K562 (cell line): ENCODE measurements at regions not wholly inside any gene's neighbourhood (a gene's known extent, or its start where the extent isn't known, plus 50 kb on each side); places are given as distances from the start of the nearest gene placed in this dataset.

ENCODE experiments used
- ATAC-seq: fragments of 200-7000 bp; cut with Tn5 transposase; 3 replicates; pipeline ENCODE4 v1.9.1; 2020; ENCODE audit warnings: moderate library complexity
- BruUV-seq: library from RNA; stranded (reverse); fragments of 400-500 nt; replicated peaks from 2 replicates; lab custom pipeline; 2021; lab: Mats Ljungman, UMichigan
- CTCF ChIA-PET: fragments of 300-600 bp; formaldehyde crosslinking; extraction: SDS; loops from one replicate; lab custom pipeline; 2021; ENCODE audit warnings: low intra/inter-chr PET ratio; lab: Yijun Ruan, JAX
- POLR2A ChIA-PET: fragments of 300-600, 350-650 bp; sonication (Branson Sonifier 250); formaldehyde crosslinking; extraction: SDS; loops from one replicate; lab custom pipeline; 2021; ENCODE audit warnings: antibody characterized with exemption, inconsistent platforms; lab: Yijun Ruan, JAX
- DNase-seq, 4 experiments: peaks; one replicate each; pipeline versions ENCODE4 v3.0.0 to v3.0.0-alpha.2; 2011 to 2018; ENCODE audit warnings: low spot score in 3 of 4, mixed read lengths in 3 of 4; ENCODE audit errors: extremely low read depth in 1 of 4
- FAIRE-seq: peaks from 2 replicates; lab custom pipeline; 2011; peaks lifted over from hg19 to GRCh38; lab: Jason Lieb, UNC
- H2AFZ ChIP-seq: 2 replicates; pipeline ENCODE4 v1.6.0; 2011; ENCODE audit warnings: low read depth, low read length, control low read depth, inconsistent platforms
- H3K27ac ChIP-seq: fragments of 200-600 bp; 3 replicates; pipeline ENCODE4 v1.8.0; 2011; ENCODE audit warnings: low read depth, mild to moderate bottlenecking, control low read depth, inconsistent platforms, low read length, moderate library complexity, mixed read lengths; ENCODE audit errors: extremely low read depth
- H3K27me3 ChIP-seq, 2 experiments: fragments of 300-600 bp in 1 of 2; 2 replicates in 1 of 2; 3 replicates in 1 of 2; pipeline versions ENCODE4 v1.6.0 to v1.8.0; 2011; ENCODE audit warnings: inconsistent platforms in 2 of 2, low read length in 2 of 2, mild to moderate bottlenecking in 1 of 2, mixed read lengths in 1 of 2, moderate library complexity in 1 of 2; ENCODE audit not compliant: control insufficient read depth in 2 of 2, insufficient read depth in 2 of 2
- H3K36me3 ChIP-seq: fragments of 300-600 bp; 3 replicates; pipeline ENCODE4 v1.8.0; 2011; ENCODE audit warnings: mild to moderate bottlenecking, low read length, inconsistent platforms; ENCODE audit not compliant: control insufficient read depth, insufficient read depth
- H3K4me1 ChIP-seq, 2 experiments: fragments of 200-600 bp in 1 of 2; replicated peaks in 1 of 2; 2 replicates in 1 of 2; 3 replicates in 1 of 2; pipeline versions ENCODE4 v1.5.1 to v1.8.0; 2011; ENCODE audit warnings: inconsistent platforms in 2 of 2, low read length in 2 of 2, mild to moderate bottlenecking in 1 of 2, mixed read lengths in 1 of 2, moderate library complexity in 1 of 2; ENCODE audit not compliant: control insufficient read depth in 2 of 2, insufficient read depth in 2 of 2
- H3K4me2 ChIP-seq: 2 replicates; pipeline ENCODE4 v1.6.1; 2011; ENCODE audit warnings: low read length, control low read depth, inconsistent platforms, mixed read lengths; ENCODE audit not compliant: insufficient read depth
- H3K4me3 ChIP-seq: fragments of 200-600 bp; sonication (generic), shearing (Covaris generic); 2 replicates; pipeline ENCODE4 v1.5.1; 2016; ENCODE audit warnings: control low read depth, inconsistent platforms
- H3K79me2 ChIP-seq: fragments of 200-600 bp; 3 replicates; pipeline ENCODE4 v1.8.0; 2011; ENCODE audit warnings: low read length, inconsistent platforms; ENCODE audit not compliant: control insufficient read depth, insufficient read depth
- H3K9ac ChIP-seq, 2 experiments: 2 replicates each; pipeline versions ENCODE4 v1.6.0 to v1.6.1; 2011; ENCODE audit warnings: low read depth in 2 of 2, low read length in 2 of 2, control low read depth in 1 of 2, inconsistent platforms in 1 of 2, mild to moderate bottlenecking in 1 of 2, mixed read lengths in 1 of 2; ENCODE audit not compliant: insufficient read depth in 1 of 2
- H3K9me1 ChIP-seq: one replicate; pipeline ENCODE4 v1.6.0; 2011; ENCODE audit warnings: inconsistent platforms, mild to moderate bottlenecking, low read length, moderate library complexity; ENCODE audit not compliant: control insufficient read depth, insufficient read depth
- H3K9me3 ChIP-seq: replicated peaks from 2 replicates; pipeline ENCODE4 v1.5.1; 2011; ENCODE audit warnings: low read depth, low read length, inconsistent platforms; ENCODE audit not compliant: control insufficient read depth, insufficient read depth
- H4K20me1 ChIP-seq: replicated peaks from 2 replicates; pipeline ENCODE4 v1.6.1; 2011; ENCODE audit warnings: low read length, inconsistent platforms, mixed read lengths; ENCODE audit not compliant: control insufficient read depth, insufficient read depth
- CTCFL ChIP-seq: IDR thresholded peaks from 2 replicates; pipeline ENCODE4 v1.6.1; 2011; ENCODE audit warnings: borderline replicate concordance, low read depth, mild to moderate bottlenecking, moderate library complexity, low read length; ENCODE audit not compliant: insufficient read depth, poor library complexity, severe bottlenecking
- ELF2 ChIP-seq: fragments of 250-450 bp; sonication (Bioruptor Pico); IDR thresholded peaks from 2 replicates; pipeline ENCODE4 v1.5.0; 2021; ENCODE audit warnings: mild to moderate bottlenecking
- SMARCB1 ChIP-seq: IDR thresholded peaks from 2 replicates; pipeline ENCODE4 v1.6.1; 2011; ENCODE audit warnings: improper control_type of control experiment, low read depth; ENCODE audit not compliant: insufficient read length
- ZNF561 ChIP-seq: fragments of 450-650 bp; formaldehyde crosslinking; conservative IDR thresholded peaks from 2 replicates; pipeline ENCODE4 v1.4.0; 2020; ENCODE audit warnings: mild to moderate bottlenecking, moderate library complexity
- WGBS: fragments of 100-300 bp; shearing (Covaris generic); methylation state at CpG from one replicate; pipeline ENCODE4 v1.1.6; 2016; ENCODE audit warnings: low coverage, mixed read lengths; ENCODE audit not compliant: insufficient coverage; ENCODE audit errors: missing lambda C conversion rate; 5-methylcytosine and 5-hydroxymethylcytosine counted together
- in situ Hi-C: fragments of 300-500 bp; cut with MboI; formaldehyde crosslinking; loops from 4 replicates; pipeline ENCODE4 v1.15.0; 2018; ENCODE audit warnings: inconsistent platforms, mixed read lengths
- intact Hi-C: fragments of 100-400 bp; cut with micrococcal nuclease; formaldehyde crosslinking; loops from 2 replicates; pipeline ENCODE4 v1.14.2; 2022
- TF ChIP-seq, protein P1 (sequence below), 2 experiments: fragments of 450-650 bp; formaldehyde crosslinking in 1 of 2; IDR thresholded peaks; 2 replicates each; pipeline versions ENCODE4 v1.4.0 to v1.6.1; 2014 to 2020; ENCODE audit warnings: mild to moderate bottlenecking in 2 of 2, borderline replicate concordance in 1 of 2, low read depth in 1 of 2

DNA sequence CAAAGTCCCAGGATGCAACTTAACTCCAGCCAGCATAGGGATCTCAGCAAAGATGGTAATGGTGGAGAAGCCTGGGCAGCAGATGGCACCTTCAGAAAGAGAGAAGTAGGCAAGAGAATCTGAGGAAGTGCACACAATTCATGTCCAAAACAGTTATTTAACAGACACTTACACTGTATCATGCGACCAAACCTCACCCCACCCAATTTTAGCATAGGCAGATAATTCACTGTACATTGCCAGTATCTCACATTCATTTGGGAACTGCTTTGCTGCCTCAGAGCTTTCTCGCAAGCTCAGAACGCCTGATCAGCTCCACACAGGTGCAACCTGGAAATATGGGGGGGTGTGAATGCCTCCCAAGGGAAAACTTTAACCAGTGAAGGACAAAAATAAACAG, 143.0 kb upstream of the MAOA start:
- H3K79me2 ChIP-seq = no peaks in the 10 kb centered on the region
- H3K9ac ChIP-seq = no peak overlapping the region
- no peaks in the 10 kb centered on the region for H4K20me1 ChIP-seq
- BruUV-seq = no TSS peak
- in situ Hi-C loops = no loop called here
- FAIRE-seq = no peak
- no peaks in the 10 kb centered on the region for H3K9me1 ChIP-seq
- no peak overlapping the region for H3K4me3 ChIP-seq
- TF ChIP-seq ZNF561 (CRISPR knock-in tag) = no peak
- no peak for TF ChIP-seq ELF2
- CTCF ChIA-PET = no interaction called here
- intact Hi-C loops = no loop called here
- H3K4me1 ChIP-seq = no peaks in the 10 kb centered on the region
- ATAC-seq = no peak
- POLR2A ChIA-PET = interaction anchor here (0.6 kb wide), 3 partner anchors 9 to 1191 kb away, joined by 3 read pairs; no protein-coding TSS in a partner anchor
- no peak for DNase-seq
- 4% methylated on average over 3 of the region's 3 CpGs for WGBS
- no peak overlapping the region for H3K27ac ChIP-seq
- no peak overlapping the region for H2AFZ ChIP-seq
- no peaks in the 10 kb centered on the region for H3K9me3 ChIP-seq
- no peak overlapping the region for H3K4me2 ChIP-seq
- H3K36me3 ChIP-seq = no peaks in the 10 kb centered on the region
- H3K27me3 ChIP-seq = no peaks in the 10 kb centered on the region

- Histone ChIP-seq H2AFZ (no peak overlapping the region), H3K9ac (no peak overlapping the region), H3K4me1 (no peaks in the 10 kb centered on the region), H3K4me2 (no peak overlapping the region), H3K4me3 (no peak overlapping the region), H3K27ac (no peak overlapping the region), H3K9me1 (no peaks in the 10 kb centered on the region), H3K9me3 (no peaks in the 10 kb centered on the region), H3K79me2 (no peaks in the 10 kb centered on the region), H3K27me3 (no peaks in the 10 kb centered on the region), H4K20me1 (no peaks in the 10 kb centered on the region), H3K36me3 (no peaks in the 10 kb centered on the region)
- intact Hi-C loops (no loop called here), in situ Hi-C loops (no loop called here)
- no peak for FAIRE-seq
- 21% methylated on average over 1 of the region's 1 CpG for WGBS
- no peak for DNase-seq
- no TSS peak for BruUV-seq
- ChIA-PET CTCF (no interaction called here), POLR2A (no interaction called here)
- no peak for ATAC-seq
- TF ChIP-seq, protein P1, sequence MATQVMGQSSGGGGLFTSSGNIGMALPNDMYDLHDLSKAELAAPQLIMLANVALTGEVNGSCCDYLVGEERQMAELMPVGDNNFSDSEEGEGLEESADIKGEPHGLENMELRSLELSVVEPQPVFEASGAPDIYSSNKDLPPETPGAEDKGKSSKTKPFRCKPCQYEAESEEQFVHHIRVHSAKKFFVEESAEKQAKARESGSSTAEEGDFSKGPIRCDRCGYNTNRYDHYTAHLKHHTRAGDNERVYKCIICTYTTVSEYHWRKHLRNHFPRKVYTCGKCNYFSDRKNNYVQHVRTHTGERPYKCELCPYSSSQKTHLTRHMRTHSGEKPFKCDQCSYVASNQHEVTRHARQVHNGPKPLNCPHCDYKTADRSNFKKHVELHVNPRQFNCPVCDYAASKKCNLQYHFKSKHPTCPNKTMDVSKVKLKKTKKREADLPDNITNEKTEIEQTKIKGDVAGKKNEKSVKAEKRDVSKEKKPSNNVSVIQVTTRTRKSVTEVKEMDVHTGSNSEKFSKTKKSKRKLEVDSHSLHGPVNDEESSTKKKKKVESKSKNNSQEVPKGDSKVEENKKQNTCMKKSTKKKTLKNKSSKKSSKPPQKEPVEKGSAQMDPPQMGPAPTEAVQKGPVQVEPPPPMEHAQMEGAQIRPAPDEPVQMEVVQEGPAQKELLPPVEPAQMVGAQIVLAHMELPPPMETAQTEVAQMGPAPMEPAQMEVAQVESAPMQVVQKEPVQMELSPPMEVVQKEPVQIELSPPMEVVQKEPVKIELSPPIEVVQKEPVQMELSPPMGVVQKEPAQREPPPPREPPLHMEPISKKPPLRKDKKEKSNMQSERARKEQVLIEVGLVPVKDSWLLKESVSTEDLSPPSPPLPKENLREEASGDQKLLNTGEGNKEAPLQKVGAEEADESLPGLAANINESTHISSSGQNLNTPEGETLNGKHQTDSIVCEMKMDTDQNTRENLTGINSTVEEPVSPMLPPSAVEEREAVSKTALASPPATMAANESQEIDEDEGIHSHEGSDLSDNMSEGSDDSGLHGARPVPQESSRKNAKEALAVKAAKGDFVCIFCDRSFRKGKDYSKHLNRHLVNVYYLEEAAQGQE (IDR thresholded peaks at IDR 0.05; ENCODE audit: borderline replicate concordance) = no peak
- TF ChIP-seq, protein P1 (CRISPR knock-in tag; IDR thresholded peaks at IDR 0.05; ENCODE audit: low read depth) = no peak
- no peak for TF ChIP-seq CTCFL
- TF ChIP-seq SMARCB1 = no peak
Observed at GRCh38 chrX:43514820-43515219, 141.3 kb upstream of the MAOA start.
